ENCODE measurements at regions not wholly inside any gene's neighbourhood (a gene's known extent, or its start where the extent isn't known, plus 50 kb on each side); places are given as distances from the start of the nearest gene placed in this dataset.

DNA sequence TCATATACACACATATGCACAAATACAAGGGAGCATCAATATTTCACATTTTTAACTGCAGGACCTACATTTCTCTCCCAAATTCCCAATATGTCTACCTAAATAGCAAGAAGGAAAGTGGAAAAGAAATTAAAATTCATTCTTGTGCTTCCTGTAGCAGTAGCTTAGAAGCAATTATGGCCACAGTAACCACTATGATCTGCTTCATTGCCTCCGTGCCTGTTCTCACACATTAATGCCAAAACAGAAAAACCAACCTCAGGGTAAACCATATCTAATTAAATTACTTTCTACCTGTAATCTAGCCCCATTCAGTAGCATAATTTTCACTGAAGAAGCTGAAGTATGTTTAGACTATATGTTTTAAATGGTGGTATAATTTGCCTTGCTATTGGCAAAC, 55.2 kb downstream of the HYCC1 start (continued):
- TF ChIP-seq ATOH8 (CRISPR knock-in tag; IDR thresholded peaks at IDR 0.05; ENCODE audit: low read depth) (no peak), E2F6 (IDR thresholded peaks at IDR 0.05; ENCODE audit: borderline replicate concordance, low read depth) (no peak), EP300 (IDR thresholded peaks at IDR 0.05) (no peak), EHMT2 (IDR thresholded peaks at IDR 0.05; ENCODE audit: low read depth) (no peak), ZNF302 (CRISPR knock-in tag; IDR thresholded peaks at IDR 0.05) (no peak), RFX5 (IDR thresholded peaks at IDR 0.05) (no peak)
- TF ChIP-seq, protein P1, sequence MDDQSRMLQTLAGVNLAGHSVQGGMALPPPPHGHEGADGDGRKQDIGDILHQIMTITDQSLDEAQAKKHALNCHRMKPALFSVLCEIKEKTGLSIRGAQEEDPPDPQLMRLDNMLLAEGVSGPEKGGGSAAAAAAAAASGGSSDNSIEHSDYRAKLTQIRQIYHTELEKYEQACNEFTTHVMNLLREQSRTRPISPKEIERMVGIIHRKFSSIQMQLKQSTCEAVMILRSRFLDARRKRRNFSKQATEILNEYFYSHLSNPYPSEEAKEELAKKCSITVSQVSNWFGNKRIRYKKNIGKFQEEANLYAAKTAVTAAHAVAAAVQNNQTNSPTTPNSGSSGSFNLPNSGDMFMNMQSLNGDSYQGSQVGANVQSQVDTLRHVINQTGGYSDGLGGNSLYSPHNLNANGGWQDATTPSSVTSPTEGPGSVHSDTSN (IDR thresholded peaks at IDR 0.05) = no peak

- DNase-seq (ENCODE audit: low read depth in 1 of 2, low spot score in 1 of 2) = no peak
- CTCF ChIA-PET = no interaction called here
- H3K4me1 ChIP-seq = no peaks in the 10 kb centered on the region
- no peak overlapping the region for H3K27ac ChIP-seq
- ATAC-seq = no peak
- POLR2A ChIA-PET = no interaction called here
- H3K4me2 ChIP-seq = no peak overlapping the region
- TF ChIP-seq NFE2L2 (conservative IDR thresholded peaks at IDR 0.05; ENCODE audit: low read length) = no peak
- TF ChIP-seq EHF (CRISPR knock-in tag; IDR thresholded peaks at IDR 0.05) = no peak
- no peak for TF ChIP-seq RNF2 (IDR thresholded peaks at IDR 0.05; ENCODE audit: borderline replicate concordance, low read depth)
- TF ChIP-seq FOSB (CRISPR knock-in tag; IDR thresholded peaks at IDR 0.05) = no peak
- TF ChIP-seq, protein P2, sequence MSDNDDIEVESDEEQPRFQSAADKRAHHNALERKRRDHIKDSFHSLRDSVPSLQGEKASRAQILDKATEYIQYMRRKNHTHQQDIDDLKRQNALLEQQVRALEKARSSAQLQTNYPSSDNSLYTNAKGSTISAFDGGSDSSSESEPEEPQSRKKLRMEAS (IDR thresholded peaks at IDR 0.05) = no peak
- no peak for TF ChIP-seq EHMT2 (IDR thresholded peaks at IDR 0.05; ENCODE audit: low read depth)
- TF ChIP-seq, protein P3, sequence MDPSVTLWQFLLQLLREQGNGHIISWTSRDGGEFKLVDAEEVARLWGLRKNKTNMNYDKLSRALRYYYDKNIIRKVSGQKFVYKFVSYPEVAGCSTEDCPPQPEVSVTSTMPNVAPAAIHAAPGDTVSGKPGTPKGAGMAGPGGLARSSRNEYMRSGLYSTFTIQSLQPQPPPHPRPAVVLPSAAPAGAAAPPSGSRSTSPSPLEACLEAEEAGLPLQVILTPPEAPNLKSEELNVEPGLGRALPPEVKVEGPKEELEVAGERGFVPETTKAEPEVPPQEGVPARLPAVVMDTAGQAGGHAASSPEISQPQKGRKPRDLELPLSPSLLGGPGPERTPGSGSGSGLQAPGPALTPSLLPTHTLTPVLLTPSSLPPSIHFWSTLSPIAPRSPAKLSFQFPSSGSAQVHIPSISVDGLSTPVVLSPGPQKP (IDR thresholded peaks at IDR 0.05; ENCODE audit: low read depth, low read length) = no peak
- FAIRE-seq = no peak
- no peak overlapping the region for H3K4me3 ChIP-seq
- 87% methylated on average over 1 of the region's 1 CpG for WGBS (ENCODE audit: missing lambda C conversion rate)
- no peaks in the 10 kb centered on the region for H3K9me3 ChIP-seq
Observed at GRCh38 chr7:22954251-22954650, 59.7 kb downstream of the HYCC1 start.

GRCh38 chr7:22952306-22953015, 61.5 kb downstream of the HYCC1 start:
- H3K4me2 ChIP-seq = no peak overlapping the region
- 87% methylated on average over 4 of the region's 4 CpGs for WGBS (ENCODE audit: missing lambda C conversion rate)
- ATAC-seq (no peak), DNase-seq (ENCODE audit: low read depth in 1 of 2, low spot score in 1 of 2) (no peak), FAIRE-seq (no peak)
- no peak overlapping the region for H3K27ac ChIP-seq
- ChIA-PET POLR2A (no interaction called here), CTCF (interaction anchor here (0.9 to 1.2 kb wide), 2 partner anchors 9 to 103 kb away, joined by 3 read pairs; no protein-coding TSS in a partner anchor)
- TF ChIP-seq RARB (CRISPR knock-in tag; IDR thresholded peaks at IDR 0.05) = no peak
- no peak for TF ChIP-seq FOSB (CRISPR knock-in tag; IDR thresholded peaks at IDR 0.05)
- no peak for TF ChIP-seq FOSL2 (IDR thresholded peaks at IDR 0.05)
- TF ChIP-seq FOSL2 (CRISPR knock-in tag; IDR thresholded peaks at IDR 0.05) = no peak
- no peak for TF ChIP-seq HES2 (IDR thresholded peaks at IDR 0.05)
- H3K4me3 ChIP-seq = no peak overlapping the region
- no peaks in the 10 kb centered on the region for H3K4me1 ChIP-seq
- H3K9me3 ChIP-seq = no peaks in the 10 kb centered on the region

DNA sequence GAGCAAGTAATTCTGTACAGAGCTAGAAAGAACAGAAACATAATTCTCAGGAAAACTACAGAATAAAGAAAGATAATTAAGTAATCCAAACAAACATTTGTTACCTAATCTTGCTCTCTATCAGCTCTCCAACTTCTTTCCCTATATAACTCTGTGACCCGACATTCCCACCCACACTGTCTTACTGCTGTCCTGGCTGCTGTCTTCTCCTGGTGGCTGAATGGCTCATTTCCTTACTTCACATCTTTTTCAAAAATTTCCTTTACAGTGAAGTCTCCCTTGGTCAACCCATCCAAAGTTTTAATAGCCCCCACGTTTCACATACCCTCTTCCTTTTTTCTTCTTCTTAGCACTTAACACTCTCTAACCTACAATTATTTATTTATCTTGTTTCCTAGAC, 64.0 kb downstream of the HYCC1 start:
- ChIA-PET CTCF (no interaction called here), POLR2A (no interaction called here)
- H3K27ac ChIP-seq = no peak overlapping the region
- TF ChIP-seq ZNF302 (CRISPR knock-in tag; IDR thresholded peaks at IDR 0.05) (no peak), KDM1A (IDR thresholded peaks at IDR 0.05; ENCODE audit: low read depth) (no peak), ESRRA (IDR thresholded peaks at IDR 0.05; ENCODE audit: borderline replicate concordance, low read length) (no peak)
- no peak for FAIRE-seq
- H3K4me3 ChIP-seq = no peak overlapping the region
- no peaks in the 10 kb centered on the region for H3K4me1 ChIP-seq
- 52% methylated on average over 2 of the region's 2 CpGs for WGBS (ENCODE audit: missing lambda C conversion rate)
- ATAC-seq = no peak
- DNase-seq (ENCODE audit: low read depth in 1 of 2, low spot score in 1 of 2) = no peak
- H3K4me2 ChIP-seq = no peak overlapping the region
- H3K9me3 ChIP-seq = no peaks in the 10 kb centered on the region
